AG04450 (cell line): ENCODE measurements at regions not wholly inside any gene's neighbourhood (a gene's known extent, or its start where the extent isn't known, plus 50 kb on each side); places are given as distances from the start of the nearest gene placed in this dataset.

Experiments
- CTCF ChIA-PET: fragments of 300-600, 350-600 bp; formaldehyde crosslinking; extraction: SDS; loops from one replicate; lab custom pipeline; 2022; ENCODE audit warnings: antibody characterized with exemption, inconsistent platforms; lab: Charles Lee
- POLR2A ChIA-PET: fragments of 350-600 bp; formaldehyde crosslinking; extraction: SDS; loops from one replicate; lab custom pipeline; 2021; ENCODE audit warnings: antibody characterized with exemption, inconsistent platforms; lab: Yijun Ruan, JAX
- DNase-seq: peaks from one replicate; pipeline ENCODE4 v3.0.0-alpha.2; 2011; ENCODE audit warnings: low read depth, low spot score
- H3K27ac ChIP-seq: one replicate; pipeline ENCODE4 v1.5.1; 2012; ENCODE audit warnings: low read depth, low read length, control low read depth
- H3K27me3 ChIP-seq: one replicate; pipeline ENCODE4 v1.6.0; 2012; ENCODE audit warnings: low read length; ENCODE audit not compliant: control insufficient read depth, insufficient read depth
- H3K4me3 ChIP-seq: 2 replicates; pipeline ENCODE4 v1.5.1; 2011; ENCODE audit warnings: mild to moderate bottlenecking, low read depth, low read length, control low read depth
- H3K9me3 ChIP-seq: 2 replicates; pipeline ENCODE4 v1.5.1; 2012; ENCODE audit warnings: low read length; ENCODE audit not compliant: control insufficient read depth, insufficient read depth
- TF ChIP-seq, protein P1 (sequence below): IDR thresholded peaks from 2 replicates; pipeline ENCODE4 v1.5.1; 2011; ENCODE audit warnings: low read depth, low read length, control low read depth, inconsistent platforms

- POLR2A ChIA-PET: no interaction called here
- CTCF ChIA-PET: interaction anchor here (0.5 to 1.0 kb wide), 3 partner anchors 10 to 305 kb away, joined by 5 to 7 read pairs (median 5); no protein-coding TSS in a partner anchor
- DNase-seq: no peak
- no peak overlapping the region for H3K4me3 ChIP-seq
- H3K27me3 ChIP-seq: peaks cover 46% of the 10 kb centered on the region
- TF ChIP-seq, protein P1, sequence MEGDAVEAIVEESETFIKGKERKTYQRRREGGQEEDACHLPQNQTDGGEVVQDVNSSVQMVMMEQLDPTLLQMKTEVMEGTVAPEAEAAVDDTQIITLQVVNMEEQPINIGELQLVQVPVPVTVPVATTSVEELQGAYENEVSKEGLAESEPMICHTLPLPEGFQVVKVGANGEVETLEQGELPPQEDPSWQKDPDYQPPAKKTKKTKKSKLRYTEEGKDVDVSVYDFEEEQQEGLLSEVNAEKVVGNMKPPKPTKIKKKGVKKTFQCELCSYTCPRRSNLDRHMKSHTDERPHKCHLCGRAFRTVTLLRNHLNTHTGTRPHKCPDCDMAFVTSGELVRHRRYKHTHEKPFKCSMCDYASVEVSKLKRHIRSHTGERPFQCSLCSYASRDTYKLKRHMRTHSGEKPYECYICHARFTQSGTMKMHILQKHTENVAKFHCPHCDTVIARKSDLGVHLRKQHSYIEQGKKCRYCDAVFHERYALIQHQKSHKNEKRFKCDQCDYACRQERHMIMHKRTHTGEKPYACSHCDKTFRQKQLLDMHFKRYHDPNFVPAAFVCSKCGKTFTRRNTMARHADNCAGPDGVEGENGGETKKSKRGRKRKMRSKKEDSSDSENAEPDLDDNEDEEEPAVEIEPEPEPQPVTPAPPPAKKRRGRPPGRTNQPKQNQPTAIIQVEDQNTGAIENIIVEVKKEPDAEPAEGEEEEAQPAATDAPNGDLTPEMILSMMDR: no peak
- no peak overlapping the region for H3K27ac ChIP-seq
- H3K9me3 ChIP-seq: no peaks in the 10 kb centered on the region
Measured at GRCh38 chr1:11338284-11338924, 65.4 kb downstream of the UBIAD1 start.

DNA sequence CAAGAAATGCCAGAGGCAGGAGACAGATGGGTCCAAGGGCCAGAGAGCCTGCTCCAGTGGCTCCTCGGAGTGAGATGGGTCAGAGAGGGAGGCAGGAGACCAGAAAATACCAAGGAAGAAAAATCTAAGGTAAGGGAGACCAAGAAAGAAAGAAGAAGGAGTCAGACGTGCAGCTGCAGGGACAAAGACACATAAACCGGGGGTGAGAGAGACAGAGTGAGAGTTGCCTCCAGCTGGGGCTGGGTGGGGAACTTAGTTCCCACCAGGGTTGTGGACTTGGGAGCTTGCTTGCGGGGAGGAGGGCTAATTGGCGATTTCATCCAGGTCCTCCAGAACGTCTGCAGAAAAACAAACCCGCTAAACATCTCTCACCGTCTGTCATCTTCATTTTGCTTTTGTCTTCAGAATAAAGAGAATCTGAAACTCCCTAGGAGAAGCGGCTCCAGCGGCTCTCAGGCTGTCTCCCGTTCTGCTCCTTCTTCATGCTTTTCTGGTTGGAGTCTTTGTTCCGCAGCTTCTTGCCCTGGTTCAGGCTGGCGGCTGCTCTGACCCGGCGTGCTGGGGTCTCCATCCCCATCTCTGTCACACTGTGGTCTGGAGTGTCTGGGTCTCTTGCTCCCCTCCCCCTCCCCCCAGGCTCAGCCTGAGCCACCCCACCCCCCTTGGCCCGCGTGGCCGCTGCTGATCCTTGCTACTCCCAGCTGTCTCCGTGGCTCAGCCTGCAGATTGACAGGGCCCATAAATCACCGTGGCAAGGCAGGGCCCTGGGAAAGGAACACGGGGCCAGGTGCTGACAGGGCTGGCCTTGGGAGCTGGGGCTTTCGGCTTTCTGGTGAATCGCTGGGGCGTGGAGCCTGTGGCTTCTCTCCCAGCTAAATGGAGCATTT is 66.6 kb downstream of the UBIAD1 start:
- TF ChIP-seq, protein P1: no peak
- ChIA-PET CTCF (interaction anchor here (0.6 kb wide), 1 partner anchor 310 kb away, joined by 6 read pairs; no protein-coding TSS in a partner anchor), POLR2A (no interaction called here)
- H3K27me3 ChIP-seq: peaks cover 44% of the 10 kb centered on the region
- H3K27ac ChIP-seq: no peak overlapping the region
- no peaks in the 10 kb centered on the region for H3K9me3 ChIP-seq
- no peak overlapping the region for H3K4me3 ChIP-seq
- DNase-seq: no peak

- Histone ChIP-seq H3K9me3 (no peaks in the 10 kb centered on the region), H3K27ac (no peak overlapping the region), H3K4me3 (no peak overlapping the region), H3K27me3 (peaks cover 47% of the 10 kb centered on the region)
- TF ChIP-seq, protein P1: no peak
- DNase-seq: no peak
- ChIA-PET POLR2A (no interaction called here), CTCF (interaction anchor here (0.6 kb wide), 1 partner anchor 309 kb away, joined by 6 read pairs; no protein-coding TSS in a partner anchor)
Measured at GRCh38 chr1:11340233-11340632, 67.2 kb downstream of the UBIAD1 start.

GRCh38 chr1:11341901-11342552 is 69.0 kb downstream of the UBIAD1 start:
- Histone ChIP-seq H3K9me3 (no peaks in the 10 kb centered on the region), H3K4me3 (no peak overlapping the region), H3K27ac (no peak overlapping the region), H3K27me3 (peaks cover 52% of the 10 kb centered on the region)
- CTCF ChIA-PET: no interaction called here
- peak; percentile 4 for DNase-seq
- TF ChIP-seq, protein P1: no peak
- POLR2A ChIA-PET: no interaction called here
